ENCODE measurements at regions not wholly inside any gene's neighbourhood (a gene's known extent, or its start where the extent isn't known, plus 50 kb on each side); places are given as distances from the start of the nearest gene placed in this dataset.

- Histone ChIP-seq H3K36me3 (replicated peaks in 1 of 2; ENCODE audit: control insufficient read depth in 2 of 2, insufficient read depth in 2 of 2, low read length in 2 of 2) (no peaks in the 10 kb centered on the region), H2BK12ac (ENCODE audit: low read length) (no peak overlapping the region), H2AK5ac (ENCODE audit: low read depth, low read length) (no peak overlapping the region), H4K91ac (ENCODE audit: low read depth, low read length, poor library complexity) (no peak overlapping the region), H3K9ac (ENCODE audit: low read depth, low read length, poor library complexity) (no peak overlapping the region), H2BK120ac (ENCODE audit: low read depth, low read length) (no peak overlapping the region), H2BK15ac (ENCODE audit: low read length) (no peak overlapping the region), H3K18ac (ENCODE audit: low read length) (no peak overlapping the region), H3K23ac (ENCODE audit: low read depth, low read length, poor library complexity) (no peak overlapping the region), H3K9me3 (replicated peaks in 1 of 2; ENCODE audit: control insufficient read depth in 2 of 2, insufficient read depth in 1 of 2, low read depth in 1 of 2, low read length in 2 of 2) (no peaks in the 10 kb centered on the region), H3K4me2 (ENCODE audit: insufficient read depth, low read length, poor library complexity, severe bottlenecking) (no peak overlapping the region), H2AFZ (ENCODE audit: low read length) (no peak overlapping the region), H3K14ac (ENCODE audit: low read length) (no peak overlapping the region), H2BK5ac (ENCODE audit: low read length) (no peak overlapping the region), H3K4ac (ENCODE audit: low read length) (no peak overlapping the region), H3K79me1 (ENCODE audit: low read depth, low read length) (no peaks in the 10 kb centered on the region), H4K8ac (ENCODE audit: low read depth, low read length) (no peak overlapping the region), H3K27me3 (ENCODE audit: control insufficient read depth in 3 of 3, insufficient read depth in 3 of 3, low read depth in 1 of 3, low read length in 3 of 3) (no peaks in the 10 kb centered on the region), H3K27ac (replicated peaks; ENCODE audit: low read length) (no peak overlapping the region), H3K4me3 (ENCODE audit: low read length in 2 of 2) (peak overlapping the region in 1 of 2 donors; percentile 4), H3K4me1 (ENCODE audit: control insufficient read depth in 2 of 2, insufficient read depth in 1 of 2, low read depth in 1 of 2, low read length in 2 of 2) (peaks cover 0 to 12% of the 10 kb centered on the region in 2 donors)
- DNase-seq (ENCODE audit: low spot score), result no peak
- WGBS, 2 donors (ENCODE audit: extremely low coverage in 2 of 2, insufficient read length in 2 of 2, insufficient replicate concordance in 1 of 2), result no CpG with 5 or more reads among the region's 4 CpGs
These were observed 119.0 kb downstream of the TRIB2 start for GRCh38 chr2:12835733-12836132.

GRCh38 chr2:12839339-12839738 lies 122.6 kb downstream of the TRIB2 start:
- Histone ChIP-seq H2BK12ac (ENCODE audit: low read length) (no peak overlapping the region), H2AK5ac (ENCODE audit: low read depth, low read length) (no peak overlapping the region)
- WGBS, 2 donors (ENCODE audit: extremely low coverage in 2 of 2, insufficient read length in 2 of 2, insufficient replicate concordance in 1 of 2), result no CpG with 5 or more reads among the region's 2 CpGs

GRCh38 chr2:12841021-12841420 lies 124.3 kb downstream of the TRIB2 start:
- Histone ChIP-seq H3K4me2 (ENCODE audit: insufficient read depth, low read length, poor library complexity, severe bottlenecking) (no peak overlapping the region), H3K14ac (ENCODE audit: low read length) (no peak overlapping the region), H2AK5ac (ENCODE audit: low read depth, low read length) (no peak overlapping the region), H2AFZ (ENCODE audit: low read length) (no peak overlapping the region), H2BK15ac (ENCODE audit: low read length) (no peak overlapping the region), H3K4me3 (ENCODE audit: low read length in 2 of 2) (no peak overlapping the region), H3K79me1 (ENCODE audit: low read depth, low read length) (no peaks in the 10 kb centered on the region), H3K27ac (replicated peaks; ENCODE audit: low read length) (no peak overlapping the region), H2BK120ac (ENCODE audit: low read depth, low read length) (no peak overlapping the region), H4K8ac (ENCODE audit: low read depth, low read length) (no peak overlapping the region), H3K36me3 (replicated peaks in 1 of 2; ENCODE audit: control insufficient read depth in 2 of 2, insufficient read depth in 2 of 2, low read length in 2 of 2) (no peaks in the 10 kb centered on the region), H3K18ac (ENCODE audit: low read length) (no peak overlapping the region), H3K9me3 (replicated peaks in 1 of 2; ENCODE audit: control insufficient read depth in 2 of 2, insufficient read depth in 1 of 2, low read depth in 1 of 2, low read length in 2 of 2) (no peaks in the 10 kb centered on the region), H3K23ac (ENCODE audit: low read depth, low read length, poor library complexity) (no peak overlapping the region), H3K4ac (ENCODE audit: low read length) (no peak overlapping the region), H3K27me3 (ENCODE audit: control insufficient read depth in 3 of 3, insufficient read depth in 3 of 3, low read depth in 1 of 3, low read length in 3 of 3) (no peaks in the 10 kb centered on the region), H2BK12ac (ENCODE audit: low read length) (no peak overlapping the region), H3K9ac (ENCODE audit: low read depth, low read length, poor library complexity) (no peak overlapping the region), H2BK5ac (ENCODE audit: low read length) (no peak overlapping the region), H4K91ac (ENCODE audit: low read depth, low read length, poor library complexity) (no peak overlapping the region), H3K4me1 (ENCODE audit: control insufficient read depth in 2 of 2, insufficient read depth in 1 of 2, low read depth in 1 of 2, low read length in 2 of 2) (no peaks in the 10 kb centered on the region)
- no CpG with 5 or more reads among the region's 5 CpGs for WGBS, 2 donors (ENCODE audit: extremely low coverage in 2 of 2, insufficient read length in 2 of 2, insufficient replicate concordance in 1 of 2)
- DNase-seq (ENCODE audit: low spot score), result no peak

More at GRCh38 chr2:12839339-12839738, 122.6 kb downstream of the TRIB2 start:
- H3K4me2 ChIP-seq (ENCODE audit: insufficient read depth, low read length, poor library complexity, severe bottlenecking), result no peak overlapping the region
- H3K4me1 ChIP-seq (ENCODE audit: control insufficient read depth in 2 of 2, insufficient read depth in 1 of 2, low read depth in 1 of 2, low read length in 2 of 2), result no peaks in the 10 kb centered on the region
- no peaks in the 10 kb centered on the region for H3K79me1 ChIP-seq (ENCODE audit: low read depth, low read length)
- H3K23ac ChIP-seq (ENCODE audit: low read depth, low read length, poor library complexity), result no peak overlapping the region
- no peak overlapping the region for H2AFZ ChIP-seq (ENCODE audit: low read length)
- no peaks in the 10 kb centered on the region for H3K36me3 ChIP-seq (replicated peaks in 1 of 2; ENCODE audit: control insufficient read depth in 2 of 2, insufficient read depth in 2 of 2, low read length in 2 of 2)
- H3K4me3 ChIP-seq (ENCODE audit: low read length in 2 of 2), result no peak overlapping the region
- no peak overlapping the region for H4K91ac ChIP-seq (ENCODE audit: low read depth, low read length, poor library complexity)
- no peak overlapping the region for H4K8ac ChIP-seq (ENCODE audit: low read depth, low read length)
- H2BK15ac ChIP-seq (ENCODE audit: low read length), result no peak overlapping the region
- no peak overlapping the region for H3K4ac ChIP-seq (ENCODE audit: low read length)
- H3K9ac ChIP-seq (ENCODE audit: low read depth, low read length, poor library complexity), result no peak overlapping the region
- H3K18ac ChIP-seq (ENCODE audit: low read length), result no peak overlapping the region
- no peak overlapping the region for H2BK120ac ChIP-seq (ENCODE audit: low read depth, low read length)
- H3K27ac ChIP-seq (replicated peaks; ENCODE audit: low read length), result no peak overlapping the region
- no peak overlapping the region for H3K14ac ChIP-seq (ENCODE audit: low read length)
- H3K9me3 ChIP-seq (replicated peaks in 1 of 2; ENCODE audit: control insufficient read depth in 2 of 2, insufficient read depth in 1 of 2, low read depth in 1 of 2, low read length in 2 of 2), result no peaks in the 10 kb centered on the region
- no peak for DNase-seq (ENCODE audit: low spot score)
- H3K27me3 ChIP-seq (ENCODE audit: control insufficient read depth in 3 of 3, insufficient read depth in 3 of 3, low read depth in 1 of 3, low read length in 3 of 3), result no peaks in the 10 kb centered on the region
- no peak overlapping the region for H2BK5ac ChIP-seq (ENCODE audit: low read length)

- H3K36me3 ChIP-seq (replicated peaks in 1 of 2; ENCODE audit: control insufficient read depth in 2 of 2, insufficient read depth in 2 of 2, low read length in 2 of 2), result no peaks in the 10 kb centered on the region
- H2BK12ac ChIP-seq (ENCODE audit: low read length), result no peak overlapping the region
- no peak overlapping the region for H4K8ac ChIP-seq (ENCODE audit: low read depth, low read length)
- no peaks in the 10 kb centered on the region for H3K27me3 ChIP-seq (ENCODE audit: control insufficient read depth in 3 of 3, insufficient read depth in 3 of 3, low read depth in 1 of 3, low read length in 3 of 3)
- no peak overlapping the region for H2AK5ac ChIP-seq (ENCODE audit: low read depth, low read length)
- H3K23ac ChIP-seq (ENCODE audit: low read depth, low read length, poor library complexity), result no peak overlapping the region
- no peak overlapping the region for H2AFZ ChIP-seq (ENCODE audit: low read length)
- no peak overlapping the region for H3K9ac ChIP-seq (ENCODE audit: low read depth, low read length, poor library complexity)
- H3K9me3 ChIP-seq (replicated peaks in 1 of 2; ENCODE audit: control insufficient read depth in 2 of 2, insufficient read depth in 1 of 2, low read depth in 1 of 2, low read length in 2 of 2), result no peaks in the 10 kb centered on the region
- no peak overlapping the region for H3K4ac ChIP-seq (ENCODE audit: low read length)
- H2BK120ac ChIP-seq (ENCODE audit: low read depth, low read length), result no peak overlapping the region
- H2BK15ac ChIP-seq (ENCODE audit: low read length), result no peak overlapping the region
- H3K18ac ChIP-seq (ENCODE audit: low read length), result no peak overlapping the region
- no peak overlapping the region for H3K14ac ChIP-seq (ENCODE audit: low read length)
- no peaks in the 10 kb centered on the region for H3K4me1 ChIP-seq (ENCODE audit: control insufficient read depth in 2 of 2, insufficient read depth in 1 of 2, low read depth in 1 of 2, low read length in 2 of 2)
- H2BK5ac ChIP-seq (ENCODE audit: low read length), result no peak overlapping the region
- H3K79me1 ChIP-seq (ENCODE audit: low read depth, low read length), result no peaks in the 10 kb centered on the region
- no peak overlapping the region for H3K4me2 ChIP-seq (ENCODE audit: insufficient read depth, low read length, poor library complexity, severe bottlenecking)
- H4K91ac ChIP-seq (ENCODE audit: low read depth, low read length, poor library complexity), result no peak overlapping the region
- no peak for DNase-seq (ENCODE audit: low spot score)
- H3K27ac ChIP-seq (replicated peaks; ENCODE audit: low read length), result no peak overlapping the region
- H3K4me3 ChIP-seq (ENCODE audit: low read length in 2 of 2), result no peak overlapping the region
- no CpG with 5 or more reads among the region's 4 CpGs for WGBS, 2 donors (ENCODE audit: extremely low coverage in 2 of 2, insufficient read length in 2 of 2, insufficient replicate concordance in 1 of 2)
These were observed 126.2 kb downstream of the TRIB2 start for GRCh38 chr2:12842917-12843316.

All from neuronal stem cell (in vitro differentiated cells).